ENCODE measurements at regions not wholly inside any gene's neighbourhood (a gene's known extent, or its start where the extent isn't known, plus 50 kb on each side); places are given as distances from the start of the nearest gene placed in this dataset.

DNA sequence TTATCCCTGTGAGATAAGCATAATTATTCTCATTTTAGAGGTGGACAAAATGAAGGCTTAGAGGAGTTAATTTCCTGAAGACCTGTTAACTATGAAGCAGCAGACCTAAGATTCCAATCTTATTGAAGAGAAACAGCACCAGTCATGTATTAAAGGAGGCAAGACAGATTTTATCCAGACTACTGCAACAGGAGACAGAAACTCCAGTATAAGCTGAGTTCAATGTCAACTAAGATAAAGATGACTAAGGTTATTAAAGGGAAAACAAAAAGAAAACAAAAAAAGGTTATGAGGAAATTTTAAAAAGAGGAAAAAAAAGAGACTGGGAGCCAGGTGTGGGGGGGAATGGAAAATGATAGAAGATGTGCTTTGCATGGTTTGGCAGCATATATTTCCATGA is 707.7 kb upstream of the NR2F2 start:
- no peaks in the 10 kb centered on the region for H3K36me3 ChIP-seq (ENCODE audit: insufficient read depth, low read length)
- H3K4me3 ChIP-seq (ENCODE audit: low read length, poor library complexity, severe bottlenecking): no peak overlapping the region
- no peak overlapping the region for H3K4me2 ChIP-seq (ENCODE audit: low read depth, low read length, poor library complexity, severe bottlenecking)
- no peak overlapping the region for H2AFZ ChIP-seq (ENCODE audit: low read length)
- H3K79me2 ChIP-seq (ENCODE audit: insufficient read depth, low read length): no peaks in the 10 kb centered on the region
- no peaks in the 10 kb centered on the region for H4K20me1 ChIP-seq (ENCODE audit: insufficient read depth, low read length, poor library complexity, severe bottlenecking)
- no peaks in the 10 kb centered on the region for H3K27me3 ChIP-seq (ENCODE audit: insufficient read depth, low read length, poor library complexity, severe bottlenecking)
- no peaks in the 10 kb centered on the region for H3K4me1 ChIP-seq (ENCODE audit: insufficient read depth, low read length, poor library complexity, severe bottlenecking)
- no peaks in the 10 kb centered on the region for H3K9me2 ChIP-seq (replicated peaks; ENCODE audit: low read depth, low read length)
- H3F3A ChIP-seq (ENCODE audit: low read depth): no peaks in the 10 kb centered on the region
- no peak for TF ChIP-seq EZH2phosphoT487 (IDR thresholded peaks at IDR 0.05; ENCODE audit: borderline replicate concordance)
- TF ChIP-seq, protein P1, sequence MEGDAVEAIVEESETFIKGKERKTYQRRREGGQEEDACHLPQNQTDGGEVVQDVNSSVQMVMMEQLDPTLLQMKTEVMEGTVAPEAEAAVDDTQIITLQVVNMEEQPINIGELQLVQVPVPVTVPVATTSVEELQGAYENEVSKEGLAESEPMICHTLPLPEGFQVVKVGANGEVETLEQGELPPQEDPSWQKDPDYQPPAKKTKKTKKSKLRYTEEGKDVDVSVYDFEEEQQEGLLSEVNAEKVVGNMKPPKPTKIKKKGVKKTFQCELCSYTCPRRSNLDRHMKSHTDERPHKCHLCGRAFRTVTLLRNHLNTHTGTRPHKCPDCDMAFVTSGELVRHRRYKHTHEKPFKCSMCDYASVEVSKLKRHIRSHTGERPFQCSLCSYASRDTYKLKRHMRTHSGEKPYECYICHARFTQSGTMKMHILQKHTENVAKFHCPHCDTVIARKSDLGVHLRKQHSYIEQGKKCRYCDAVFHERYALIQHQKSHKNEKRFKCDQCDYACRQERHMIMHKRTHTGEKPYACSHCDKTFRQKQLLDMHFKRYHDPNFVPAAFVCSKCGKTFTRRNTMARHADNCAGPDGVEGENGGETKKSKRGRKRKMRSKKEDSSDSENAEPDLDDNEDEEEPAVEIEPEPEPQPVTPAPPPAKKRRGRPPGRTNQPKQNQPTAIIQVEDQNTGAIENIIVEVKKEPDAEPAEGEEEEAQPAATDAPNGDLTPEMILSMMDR (conservative IDR thresholded peaks at IDR 0.05; ENCODE audit: low read length): no peak
- H3K9ac ChIP-seq (ENCODE audit: low read depth, low read length, poor library complexity, severe bottlenecking): no peak overlapping the region
- H3K9me3 ChIP-seq (ENCODE audit: insufficient read depth, low read depth, low read length): no peaks in the 10 kb centered on the region

DNA sequence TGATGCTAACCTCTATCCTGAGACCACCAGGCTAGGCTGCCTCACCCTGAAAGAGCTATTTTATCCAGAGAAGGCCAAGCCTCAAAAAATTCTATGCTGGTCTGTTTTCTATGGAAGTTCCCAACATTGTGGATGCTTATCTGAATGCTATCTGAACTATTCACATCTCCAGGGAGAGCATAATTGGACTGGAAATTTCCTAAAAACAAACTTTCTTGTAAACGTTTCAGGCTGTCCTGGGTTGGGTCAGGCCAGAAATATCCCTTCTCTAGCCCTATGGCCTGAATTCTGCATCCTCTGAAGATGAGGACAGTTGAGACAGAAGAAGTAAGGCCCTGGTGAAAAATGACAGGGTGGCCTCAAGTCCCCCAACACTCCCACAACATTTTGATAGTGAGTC is 706.4 kb upstream of the NR2F2 start:
- H3K79me2 ChIP-seq (ENCODE audit: insufficient read depth, low read length): no peaks in the 10 kb centered on the region

DNA sequence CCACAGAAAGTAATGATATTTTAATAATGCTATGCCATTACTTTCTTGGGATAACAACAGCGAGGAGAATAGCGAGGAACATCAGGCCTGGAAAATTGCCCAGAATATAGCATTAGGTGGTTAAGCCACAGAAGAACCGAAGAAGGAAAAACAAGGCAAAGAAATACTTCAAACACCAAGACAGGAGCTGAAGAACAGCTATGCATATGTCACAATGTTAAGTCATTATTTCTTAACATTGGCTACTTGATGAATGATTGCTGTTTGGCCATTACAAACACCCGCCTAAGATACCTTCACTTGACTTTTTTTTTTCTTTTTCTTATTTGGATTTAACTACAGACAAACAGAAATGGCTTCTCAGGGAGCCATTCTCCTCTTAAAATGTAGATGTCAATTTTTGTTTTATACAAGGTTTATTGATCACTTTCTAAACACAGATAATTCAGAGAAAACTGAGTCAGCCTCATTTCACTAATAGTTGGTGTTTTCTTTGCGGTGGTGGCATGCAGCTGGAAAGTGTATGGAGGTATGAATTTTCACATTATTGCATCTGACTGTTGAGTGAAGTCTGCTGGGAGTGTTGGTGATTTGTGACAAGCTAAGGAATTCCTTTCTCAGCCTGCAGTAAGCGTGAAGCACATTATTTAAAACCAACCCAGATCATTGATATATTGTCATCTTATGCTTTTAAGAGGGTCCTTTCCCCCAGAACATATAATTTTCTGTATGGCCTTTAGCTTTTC is 705.7 kb upstream of the NR2F2 start:
- Histone ChIP-seq H3K4me1 (ENCODE audit: insufficient read depth, low read length, poor library complexity, severe bottlenecking) (no peaks in the 10 kb centered on the region), H2AFZ (ENCODE audit: low read length) (no peak overlapping the region), H3K27me3 (ENCODE audit: insufficient read depth, low read length, poor library complexity, severe bottlenecking) (no peaks in the 10 kb centered on the region), H3K79me2 (ENCODE audit: insufficient read depth, low read length) (no peaks in the 10 kb centered on the region), H3K36me3 (ENCODE audit: insufficient read depth, low read length) (no peaks in the 10 kb centered on the region), H3F3A (ENCODE audit: low read depth) (no peaks in the 10 kb centered on the region), H4K20me1 (ENCODE audit: insufficient read depth, low read length, poor library complexity, severe bottlenecking) (no peaks in the 10 kb centered on the region), H3K9me3 (ENCODE audit: insufficient read depth, low read depth, low read length) (no peaks in the 10 kb centered on the region), H3K9ac (ENCODE audit: low read depth, low read length, poor library complexity, severe bottlenecking) (no peak overlapping the region), H3K9me2 (replicated peaks; ENCODE audit: low read depth, low read length) (no peaks in the 10 kb centered on the region), H3K4me2 (ENCODE audit: low read depth, low read length, poor library complexity, severe bottlenecking) (no peak overlapping the region), H3K4me3 (ENCODE audit: low read length, poor library complexity, severe bottlenecking) (no peak overlapping the region)
- TF ChIP-seq EZH2phosphoT487 (IDR thresholded peaks at IDR 0.05; ENCODE audit: borderline replicate concordance): no peak
- TF ChIP-seq, protein P1 (conservative IDR thresholded peaks at IDR 0.05; ENCODE audit: low read length): no peak

More for the DNA sequence above, 706.4 kb upstream of the NR2F2 start:
- Histone ChIP-seq H3F3A (ENCODE audit: low read depth) (no peaks in the 10 kb centered on the region), H3K4me1 (ENCODE audit: insufficient read depth, low read length, poor library complexity, severe bottlenecking) (no peaks in the 10 kb centered on the region), H3K9ac (ENCODE audit: low read depth, low read length, poor library complexity, severe bottlenecking) (no peak overlapping the region), H3K27me3 (ENCODE audit: insufficient read depth, low read length, poor library complexity, severe bottlenecking) (no peaks in the 10 kb centered on the region), H3K4me3 (ENCODE audit: low read length, poor library complexity, severe bottlenecking) (no peak overlapping the region), H3K9me3 (ENCODE audit: insufficient read depth, low read depth, low read length) (no peaks in the 10 kb centered on the region), H3K36me3 (ENCODE audit: insufficient read depth, low read length) (no peaks in the 10 kb centered on the region), H3K9me2 (replicated peaks; ENCODE audit: low read depth, low read length) (no peaks in the 10 kb centered on the region), H3K4me2 (ENCODE audit: low read depth, low read length, poor library complexity, severe bottlenecking) (no peak overlapping the region), H4K20me1 (ENCODE audit: insufficient read depth, low read length, poor library complexity, severe bottlenecking) (no peaks in the 10 kb centered on the region), H2AFZ (ENCODE audit: low read length) (no peak overlapping the region)
- TF ChIP-seq EZH2phosphoT487 (IDR thresholded peaks at IDR 0.05; ENCODE audit: borderline replicate concordance): no peak
- TF ChIP-seq, protein P1 (conservative IDR thresholded peaks at IDR 0.05; ENCODE audit: low read length): no peak
